Mucosa of descending colon (tissue), 3 donors: ENCODE measurements at regions not wholly inside any gene's neighbourhood (a gene's known extent, or its start where the extent isn't known, plus 50 kb on each side); places are given as distances from the start of the nearest gene placed in this dataset.

Experiments used
- ATAC-seq: fragments of 200-7000 bp; cut with Tn5 transposase; one replicate; pipeline ENCODE4 v1.9.1; 2020; ENCODE audit warnings: mild to moderate bottlenecking, moderate library complexity
- DNase-seq, 3 donors: peaks; one replicate each; pipeline ENCODE4 v3.0.0-alpha.2; 2020
- H3K36me3 ChIP-seq: fragments of 200-600 bp; one replicate; pipeline ENCODE4 v1.8.0; 2021; ENCODE audit warnings: low read depth, mild to moderate bottlenecking
- H3K4me1 ChIP-seq: fragments of 200-600 bp; one replicate; pipeline ENCODE4 v1.8.0; 2021; ENCODE audit warnings: low read depth, mild to moderate bottlenecking
- H3K4me3 ChIP-seq: fragments of 200-600 bp; one replicate; pipeline ENCODE4 v1.8.0; 2021; ENCODE audit warnings: mild to moderate bottlenecking
- H3K9me3 ChIP-seq: fragments of 200-600 bp; one replicate; pipeline ENCODE4 v1.8.0; 2021; ENCODE audit warnings: mild to moderate bottlenecking
- CTCF ChIP-seq: fragments of 200-600 bp; IDR thresholded peaks from one replicate; pipeline ENCODE4 v1.8.0; 2022; ENCODE audit warnings: antibody characterized with exemption, mild to moderate bottlenecking
- intact Hi-C, 2 donors: fragments of 100-400 bp; cut with DNase I in 1 of 2; cut with micrococcal nuclease in 1 of 2; formaldehyde crosslinking; loops; one replicate each; pipeline versions ENCODE4 v1.11.0 to v1.11.1; 2022; cut with DNase I, micrococcal nuclease
- donor health status: DM: no; HTN: no; CAD: no; lungs with moderate emphysema.
- donor health status: DM: no; HTN: no; CAD: no.
- donor health status: DM: no; HTN: yes; CAD: no.

- Histone ChIP-seq H3K9me3 (no peaks in the 10 kb centered on the region), H3K4me1 (no peaks in the 10 kb centered on the region), H3K4me3 (no peak overlapping the region), H3K36me3 (no peaks in the 10 kb centered on the region)
- intact Hi-C loops: no loop called here
- no peak for TF ChIP-seq CTCF
- DNase-seq: peak in 1 of 3 donors; percentile 26
- peak; percentile 58 for ATAC-seq
These were observed 95.2 kb upstream of the TP53I11 start for GRCh38 chr11:45045683-45046471.

- no peak for TF ChIP-seq CTCF
- ATAC-seq: no peak
- Histone ChIP-seq H3K36me3 (no peaks in the 10 kb centered on the region), H3K4me1 (no peaks in the 10 kb centered on the region), H3K9me3 (no peaks in the 10 kb centered on the region), H3K4me3 (no peak overlapping the region)
- no peak for DNase-seq
- intact Hi-C loops: no loop called here
These were observed 97.7 kb upstream of the TP53I11 start for GRCh38 chr11:45048313-45048841.

- intact Hi-C loops: no loop called here
- Histone ChIP-seq H3K4me1 (no peaks in the 10 kb centered on the region), H3K9me3 (no peaks in the 10 kb centered on the region), H3K36me3 (no peaks in the 10 kb centered on the region), H3K4me3 (no peak overlapping the region)
- DNase-seq (no peak), ATAC-seq (no peak)
- TF ChIP-seq CTCF: no peak
These were observed 97.4 kb upstream of the PRDM11 start for GRCh38 chr11:45048870-45049691.

- intact Hi-C loops: no loop called here
- H3K4me3 ChIP-seq: no peak overlapping the region
- no peaks in the 10 kb centered on the region for H3K4me1 ChIP-seq
- TF ChIP-seq CTCF: no peak
- DNase-seq: no peak
- ATAC-seq: no peak
- H3K36me3 ChIP-seq: no peaks in the 10 kb centered on the region
- no peaks in the 10 kb centered on the region for H3K9me3 ChIP-seq
These were observed 96.3 kb upstream of the PRDM11 start for GRCh38 chr11:45050111-45050510.

- H3K4me3 ChIP-seq: no peak overlapping the region
- no peaks in the 10 kb centered on the region for H3K4me1 ChIP-seq
- TF ChIP-seq CTCF: no peak
- H3K9me3 ChIP-seq: no peaks in the 10 kb centered on the region
- no peak for DNase-seq
- intact Hi-C loops: no loop called here
- ATAC-seq: no peak
- H3K36me3 ChIP-seq: no peaks in the 10 kb centered on the region
These were observed 94.8 kb upstream of the PRDM11 start for GRCh38 chr11:45051621-45052020.
